Fibroblast of lung (primary cell): ENCODE measurements at regions not wholly inside any gene's neighbourhood (a gene's known extent, or its start where the extent isn't known, plus 50 kb on each side); places are given as distances from the start of the nearest gene placed in this dataset.

Experiments
- DNase-seq, 2 donors: peaks; one replicate each; pipeline versions ENCODE4 v3.0.0 to v3.0.0-alpha.2; 2010; ENCODE audit warnings: low read depth in 2 of 2
- H2AFZ ChIP-seq: 2 replicates; pipeline ENCODE4 v1.5.1; 2012; ENCODE audit warnings: low read length, control low read depth, inconsistent platforms
- H3K27ac ChIP-seq: 2 replicates; pipeline ENCODE4 v1.5.1; 2011; ENCODE audit warnings: low read length, control low read depth; ENCODE audit not compliant: insufficient read depth
- H3K27me3 ChIP-seq: 2 replicates; pipeline ENCODE4 v1.5.1; 2011; ENCODE audit warnings: mild to moderate bottlenecking, low read length; ENCODE audit not compliant: control insufficient read depth, insufficient read depth
- H3K36me3 ChIP-seq: 2 replicates; pipeline ENCODE4 v1.5.1; 2011; ENCODE audit warnings: low read length; ENCODE audit not compliant: control insufficient read depth, insufficient read depth
- H3K4me1 ChIP-seq: 2 replicates; pipeline ENCODE4 v1.5.1; 2011; ENCODE audit warnings: low read length; ENCODE audit not compliant: control insufficient read depth, insufficient read depth; ENCODE audit errors: extremely low read depth
- H3K4me2 ChIP-seq: 2 replicates; pipeline ENCODE4 v1.5.1; 2011; ENCODE audit warnings: low read length, control low read depth; ENCODE audit not compliant: insufficient read depth; ENCODE audit errors: extremely low read depth
- H3K4me3 ChIP-seq, 4 experiments: fragments of 200-600 bp in 1 of 4; sonication (generic) in 1 of 4; replicated peaks in 1 of 4; 2 replicates each; pipeline ENCODE4 v1.5.1; 2011 to 2016; ENCODE audit warnings: low read length in 4 of 4, low read depth in 3 of 4, mild to moderate bottlenecking in 3 of 4, control low read depth in 2 of 4, inconsistent platforms in 1 of 4, mixed read lengths in 1 of 4; ENCODE audit not compliant: insufficient read depth in 1 of 4; ENCODE audit errors: control extremely low read depth in 1 of 4
- H3K79me2 ChIP-seq: 2 replicates; pipeline ENCODE4 v1.5.1; 2012; ENCODE audit warnings: mild to moderate bottlenecking, low read length, inconsistent platforms; ENCODE audit not compliant: control insufficient read depth, insufficient read depth
- H3K9ac ChIP-seq: 2 replicates; pipeline ENCODE4 v1.5.1; 2011; ENCODE audit warnings: mild to moderate bottlenecking, low read length, control low read depth; ENCODE audit not compliant: insufficient read depth
- H3K9me3 ChIP-seq: 2 replicates; pipeline ENCODE4 v1.5.1; 2012; ENCODE audit warnings: low read depth, low read length; ENCODE audit not compliant: control insufficient read depth, insufficient read depth
- H4K20me1 ChIP-seq: 2 replicates; pipeline ENCODE4 v1.5.1; 2011; ENCODE audit warnings: low read length; ENCODE audit not compliant: control insufficient read depth, insufficient read depth; ENCODE audit errors: extremely low read depth
- EZH2 ChIP-seq: IDR thresholded peaks from 2 replicates; pipeline ENCODE4 v1.5.1; 2012; ENCODE audit warnings: low read length, control low read depth, mild to moderate bottlenecking; ENCODE audit errors: missing control alignments
- TF ChIP-seq, protein P1 (sequence below), 2 donors: IDR thresholded peaks in 1 of 2; conservative IDR thresholded peaks in 1 of 2; 1 replicate in 1 of 2; 2 replicates in 1 of 2; pipeline ENCODE4 v1.5.1; 2011 to 2012; ENCODE audit warnings: low read length in 2 of 2, control low read depth in 1 of 2, inconsistent platforms in 1 of 2, low read depth in 1 of 2, mild to moderate bottlenecking in 1 of 2

DNA sequence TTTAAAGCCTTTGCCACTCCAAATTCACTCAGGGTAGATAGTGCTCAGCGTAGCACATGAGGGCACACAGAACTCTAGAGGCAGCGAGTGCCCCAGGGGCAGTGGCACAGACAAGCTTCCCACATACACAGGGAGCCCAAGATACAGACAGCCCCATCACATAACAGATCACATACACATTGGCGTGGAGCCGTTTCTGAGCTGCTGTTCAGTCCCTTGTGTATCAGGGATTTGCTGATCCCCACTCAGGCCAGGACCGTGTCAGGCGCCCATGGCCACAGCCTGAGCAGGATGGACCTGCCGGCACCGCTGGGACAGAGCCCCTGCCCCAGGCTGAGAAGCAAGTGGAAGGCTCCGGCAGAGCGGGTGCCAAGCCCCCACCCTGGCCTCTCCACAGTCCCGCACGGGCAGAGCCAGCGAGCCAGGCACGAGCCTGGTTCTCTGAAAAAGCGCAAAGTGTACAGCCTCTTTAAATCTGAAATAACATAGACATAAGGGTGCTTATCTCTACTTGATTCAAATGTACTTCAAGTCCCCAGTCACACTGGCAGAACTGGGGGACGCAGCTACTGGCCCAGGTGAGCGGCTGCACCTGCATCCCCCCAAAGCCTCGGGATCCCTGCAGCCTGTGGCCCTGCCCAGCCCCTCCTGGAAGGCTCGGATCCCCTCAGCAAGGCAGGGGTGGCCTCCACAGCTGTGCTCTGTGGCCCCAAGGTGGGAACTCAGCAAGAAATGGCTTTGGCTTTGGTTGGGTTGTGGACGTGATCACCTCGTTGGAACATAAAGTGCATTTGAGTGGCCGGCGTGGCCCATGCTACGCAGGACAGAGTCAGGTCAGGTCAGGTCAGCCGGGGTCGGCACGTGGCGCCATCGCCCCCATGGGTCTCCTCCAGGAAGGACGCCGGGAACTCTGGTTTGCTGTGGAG lies 231.3 kb downstream of the ERMARD start:
- TF ChIP-seq, protein P1, sequence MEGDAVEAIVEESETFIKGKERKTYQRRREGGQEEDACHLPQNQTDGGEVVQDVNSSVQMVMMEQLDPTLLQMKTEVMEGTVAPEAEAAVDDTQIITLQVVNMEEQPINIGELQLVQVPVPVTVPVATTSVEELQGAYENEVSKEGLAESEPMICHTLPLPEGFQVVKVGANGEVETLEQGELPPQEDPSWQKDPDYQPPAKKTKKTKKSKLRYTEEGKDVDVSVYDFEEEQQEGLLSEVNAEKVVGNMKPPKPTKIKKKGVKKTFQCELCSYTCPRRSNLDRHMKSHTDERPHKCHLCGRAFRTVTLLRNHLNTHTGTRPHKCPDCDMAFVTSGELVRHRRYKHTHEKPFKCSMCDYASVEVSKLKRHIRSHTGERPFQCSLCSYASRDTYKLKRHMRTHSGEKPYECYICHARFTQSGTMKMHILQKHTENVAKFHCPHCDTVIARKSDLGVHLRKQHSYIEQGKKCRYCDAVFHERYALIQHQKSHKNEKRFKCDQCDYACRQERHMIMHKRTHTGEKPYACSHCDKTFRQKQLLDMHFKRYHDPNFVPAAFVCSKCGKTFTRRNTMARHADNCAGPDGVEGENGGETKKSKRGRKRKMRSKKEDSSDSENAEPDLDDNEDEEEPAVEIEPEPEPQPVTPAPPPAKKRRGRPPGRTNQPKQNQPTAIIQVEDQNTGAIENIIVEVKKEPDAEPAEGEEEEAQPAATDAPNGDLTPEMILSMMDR (conservative IDR thresholded peaks at IDR 0.05 in 1 of 2, IDR thresholded peaks at IDR 0.05 in 1 of 2; ENCODE audit: low read depth in 1 of 2, low read length in 2 of 2) = no peak
- TF ChIP-seq EZH2 = no peak
- no peak overlapping the region for H3K4me2 ChIP-seq
- H3K79me2 ChIP-seq = no peaks in the 10 kb centered on the region
- H2AFZ ChIP-seq = no peak overlapping the region
- no peak overlapping the region for H3K4me3 ChIP-seq
- H3K27me3 ChIP-seq = no peaks in the 10 kb centered on the region
- H4K20me1 ChIP-seq = no peaks in the 10 kb centered on the region
- no peaks in the 10 kb centered on the region for H3K36me3 ChIP-seq
- H3K9ac ChIP-seq = no peak overlapping the region
- no peak overlapping the region for H3K27ac ChIP-seq
- H3K9me3 ChIP-seq = no peaks in the 10 kb centered on the region
- DNase-seq = no peak
- H3K4me1 ChIP-seq = no peaks in the 10 kb centered on the region

DNA sequence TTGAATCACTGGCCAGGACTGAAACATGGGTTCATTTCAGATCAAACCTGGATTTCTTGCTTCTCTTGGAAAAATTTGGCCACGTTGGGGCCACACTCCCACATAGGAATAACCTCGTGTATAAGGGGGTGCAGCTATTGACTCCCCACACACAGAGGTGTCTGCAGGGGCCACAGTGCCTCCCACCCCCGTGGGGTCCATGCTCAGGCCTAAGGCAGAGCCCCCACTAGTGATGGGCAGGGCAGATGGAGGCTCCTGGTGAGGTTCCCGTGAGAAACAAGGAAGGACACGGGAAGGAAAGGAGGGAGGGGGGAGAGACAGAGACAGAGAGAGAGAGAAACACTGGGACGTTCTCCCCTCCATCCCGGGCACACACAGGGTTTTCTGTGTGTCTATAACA lies 230.5 kb downstream of the ERMARD start:
- Histone ChIP-seq H3K36me3 (no peaks in the 10 kb centered on the region), H3K9ac (no peak overlapping the region), H3K27me3 (no peaks in the 10 kb centered on the region), H3K4me3 (no peak overlapping the region), H3K27ac (no peak overlapping the region), H4K20me1 (no peaks in the 10 kb centered on the region), H3K9me3 (no peaks in the 10 kb centered on the region), H3K79me2 (no peaks in the 10 kb centered on the region), H3K4me1 (no peaks in the 10 kb centered on the region), H2AFZ (no peak overlapping the region), H3K4me2 (no peak overlapping the region)
- no peak for TF ChIP-seq EZH2
- TF ChIP-seq, protein P1 (conservative IDR thresholded peaks at IDR 0.05 in 1 of 2, IDR thresholded peaks at IDR 0.05 in 1 of 2; ENCODE audit: low read depth in 1 of 2, low read length in 2 of 2) = no peak
- no peak for DNase-seq

DNA sequence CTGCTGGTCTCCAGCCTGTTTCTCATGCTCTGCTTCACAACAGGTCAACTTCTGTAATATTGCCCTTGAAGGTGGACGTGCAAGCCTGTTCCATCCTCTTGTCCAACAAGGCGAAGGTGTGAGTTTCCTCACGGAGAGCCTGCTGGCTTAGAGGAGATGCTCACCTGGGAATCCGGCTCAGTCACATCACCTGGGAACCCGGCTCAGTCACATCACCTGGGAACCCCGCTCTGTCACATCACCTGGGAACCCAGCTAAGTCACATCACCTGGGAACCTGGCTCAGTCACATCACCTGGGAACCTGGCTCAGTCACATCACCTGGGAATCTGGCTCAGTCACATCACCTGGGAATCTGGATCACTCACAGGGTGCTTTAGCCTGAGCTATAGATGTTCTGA lies 230.1 kb downstream of the ERMARD start:
- TF ChIP-seq, protein P1 (conservative IDR thresholded peaks at IDR 0.05 in 1 of 2, IDR thresholded peaks at IDR 0.05 in 1 of 2; ENCODE audit: low read depth in 1 of 2, low read length in 2 of 2) = no peak
- no peak for TF ChIP-seq EZH2
- Histone ChIP-seq H3K79me2 (no peaks in the 10 kb centered on the region), H3K36me3 (no peaks in the 10 kb centered on the region), H3K4me2 (no peak overlapping the region), H4K20me1 (no peaks in the 10 kb centered on the region), H3K9me3 (no peaks in the 10 kb centered on the region), H3K27me3 (no peaks in the 10 kb centered on the region), H3K4me3 (no peak overlapping the region), H3K4me1 (no peaks in the 10 kb centered on the region), H2AFZ (no peak overlapping the region), H3K9ac (no peak overlapping the region), H3K27ac (no peak overlapping the region)
- no peak for DNase-seq
